OCI-LY1 (cell line): ENCODE measurements at regions not wholly inside any gene's neighbourhood (a gene's known extent, or its start where the extent isn't known, plus 50 kb on each side); places are given as distances from the start of the nearest gene placed in this dataset.

Experiments used
- H2AFZ ChIP-seq: fragments of 200-600 bp; sonication (generic), shearing (Covaris generic); 2 replicates; pipeline ENCODE4 v1.6.0; 2014; ENCODE audit warnings: antibody characterized with exemption, mild to moderate bottlenecking, low read length
- H3F3A ChIP-seq: fragments of 200-600 bp; sonication (generic), shearing (Covaris generic); 2 replicates; pipeline ENCODE4 v1.6.0; 2014; ENCODE audit warnings: mild to moderate bottlenecking, antibody characterized with exemption, low read length, moderate library complexity; ENCODE audit not compliant: insufficient read depth
- H3K27ac ChIP-seq: fragments of 200-600 bp; sonication (generic); 2 replicates; pipeline ENCODE4 v1.5.1; 2014; ENCODE audit warnings: low read length, mixed run types, mild to moderate bottlenecking, low read depth; ENCODE audit not compliant: poor library complexity, severe bottlenecking
- H3K27me3 ChIP-seq: fragments of 200-600 bp; sonication (generic); 2 replicates; pipeline ENCODE4 v1.6.0; 2014; ENCODE audit warnings: antibody characterized with exemption, mild to moderate bottlenecking, low read length, moderate library complexity; ENCODE audit not compliant: insufficient read depth
- H3K36me3 ChIP-seq: fragments of 200-600 bp; sonication (generic); 2 replicates; pipeline ENCODE4 v1.6.1; 2014; ENCODE audit warnings: mild to moderate bottlenecking, antibody characterized with exemption, low read length, moderate library complexity, mixed read lengths; ENCODE audit not compliant: insufficient read depth
- H3K4me1 ChIP-seq: fragments of 200-600 bp; sonication (generic); 2 replicates; pipeline ENCODE4 v1.5.1; 2014; ENCODE audit warnings: mild to moderate bottlenecking, low read length, moderate library complexity; ENCODE audit not compliant: insufficient read depth, severe bottlenecking
- H3K4me2 ChIP-seq: fragments of 200-600 bp; sonication (generic), shearing (Covaris generic); 2 replicates; pipeline ENCODE4 v1.6.1; 2014; ENCODE audit warnings: low read length
- H3K4me3 ChIP-seq: fragments of 200-600 bp; sonication (generic); 2 replicates; pipeline ENCODE4 v1.5.1; 2014; ENCODE audit warnings: low read length, low read depth, mild to moderate bottlenecking, mixed read lengths; ENCODE audit not compliant: poor library complexity, severe bottlenecking
- H3K79me2 ChIP-seq: fragments of 200-600 bp; shearing (Covaris generic); 2 replicates; pipeline ENCODE4 v1.6.1; 2016; ENCODE audit warnings: mixed run types, low read length, mixed read lengths; ENCODE audit not compliant: insufficient read depth
- H3K9ac ChIP-seq: fragments of 200-600 bp; sonication (generic), shearing (Covaris generic); 2 replicates; pipeline ENCODE4 v1.6.1; 2014; ENCODE audit warnings: mild to moderate bottlenecking, low read length, mixed read lengths
- H3K9me2 ChIP-seq: fragments of 200-600 bp; sonication (generic), shearing (Covaris generic); 2 replicates; pipeline ENCODE4 v1.6.1; 2014; ENCODE audit warnings: low read depth, mild to moderate bottlenecking, low read length, mixed read lengths
- H3K9me3 ChIP-seq: fragments of 200-600 bp; shearing (Covaris generic); 2 replicates; pipeline ENCODE4 v1.6.1; 2014; ENCODE audit warnings: low read length, mixed read lengths
- H4K20me1 ChIP-seq: fragments of 200-600 bp; sonication (generic), shearing (Covaris generic); 2 replicates; pipeline ENCODE4 v1.6.0; 2016; ENCODE audit warnings: mild to moderate bottlenecking, low read length; ENCODE audit not compliant: insufficient read depth
- CTCF ChIP-seq: fragments of 200-600 bp; sonication (generic), shearing (Covaris generic); IDR thresholded peaks from 2 replicates; pipeline ENCODE4 v1.5.1; 2017; ENCODE audit warnings: mild to moderate bottlenecking, antibody characterized with exemption, low read length, moderate library complexity, mixed read lengths
- EZH2 ChIP-seq: fragments of 200-600 bp; sonication (generic), shearing (Covaris generic); IDR thresholded peaks from 2 replicates; pipeline ENCODE4 v1.8.0; 2017; ENCODE audit warnings: borderline replicate concordance, mixed run types, mild to moderate bottlenecking, antibody characterized with exemption, low read length, moderate library complexity, mixed read lengths

GRCh38 chr1:58418283-58419228 lies 128.0 kb downstream of the OMA1 start:
- H3K79me2 ChIP-seq: no peaks in the 10 kb centered on the region
- peaks cover 7% of the 10 kb centered on the region for H3K4me1 ChIP-seq
- H2AFZ ChIP-seq: no peak overlapping the region
- no peak overlapping the region for H3K4me2 ChIP-seq
- no peaks in the 10 kb centered on the region for H3K27me3 ChIP-seq
- no peak overlapping the region for H3K9ac ChIP-seq
- no peak for TF ChIP-seq CTCF
- TF ChIP-seq EZH2: no peak
- no peaks in the 10 kb centered on the region for H3F3A ChIP-seq
- H3K4me3 ChIP-seq: no peak overlapping the region
- H3K9me2 ChIP-seq: no peaks in the 10 kb centered on the region
- no peaks in the 10 kb centered on the region for H3K36me3 ChIP-seq
- no peak overlapping the region for H3K27ac ChIP-seq
- H4K20me1 ChIP-seq: no peaks in the 10 kb centered on the region
- H3K9me3 ChIP-seq: no peaks in the 10 kb centered on the region

- Histone ChIP-seq H3F3A (no peaks in the 10 kb centered on the region), H3K9me2 (no peaks in the 10 kb centered on the region), H3K4me1 (no peaks in the 10 kb centered on the region), H3K9ac (no peak overlapping the region), H3K27me3 (no peaks in the 10 kb centered on the region), H3K27ac (no peak overlapping the region), H4K20me1 (no peaks in the 10 kb centered on the region), H3K79me2 (no peaks in the 10 kb centered on the region), H3K36me3 (no peaks in the 10 kb centered on the region), H3K9me3 (no peaks in the 10 kb centered on the region), H3K4me3 (no peak overlapping the region), H3K4me2 (no peak overlapping the region), H2AFZ (no peak overlapping the region)
- TF ChIP-seq CTCF (no peak), EZH2 (no peak)
Observed at GRCh38 chr1:58412071-58412580, 134.4 kb downstream of the OMA1 start.

GRCh38 chr1:58409890-58410289 lies 136.6 kb downstream of the OMA1 start:
- H3K4me3 ChIP-seq: no peak overlapping the region
- no peak overlapping the region for H2AFZ ChIP-seq
- no peak overlapping the region for H3K27ac ChIP-seq

More at GRCh38 chr1:58409890-58410289, 136.6 kb downstream of the OMA1 start:
- Histone ChIP-seq H3K9ac (no peak overlapping the region), H3K79me2 (no peaks in the 10 kb centered on the region), H3K9me3 (no peaks in the 10 kb centered on the region), H3K27me3 (no peaks in the 10 kb centered on the region), H3K36me3 (no peaks in the 10 kb centered on the region), H3K4me1 (no peaks in the 10 kb centered on the region), H3K9me2 (no peaks in the 10 kb centered on the region), H3K4me2 (no peak overlapping the region), H3F3A (no peaks in the 10 kb centered on the region), H4K20me1 (no peaks in the 10 kb centered on the region)
- TF ChIP-seq EZH2: no peak
- no peak for TF ChIP-seq CTCF
